ENCODE measurements at regions not wholly inside any gene's neighbourhood (a gene's known extent, or its start where the extent isn't known, plus 50 kb on each side); places are given as distances from the start of the nearest gene placed in this dataset.

DNA sequence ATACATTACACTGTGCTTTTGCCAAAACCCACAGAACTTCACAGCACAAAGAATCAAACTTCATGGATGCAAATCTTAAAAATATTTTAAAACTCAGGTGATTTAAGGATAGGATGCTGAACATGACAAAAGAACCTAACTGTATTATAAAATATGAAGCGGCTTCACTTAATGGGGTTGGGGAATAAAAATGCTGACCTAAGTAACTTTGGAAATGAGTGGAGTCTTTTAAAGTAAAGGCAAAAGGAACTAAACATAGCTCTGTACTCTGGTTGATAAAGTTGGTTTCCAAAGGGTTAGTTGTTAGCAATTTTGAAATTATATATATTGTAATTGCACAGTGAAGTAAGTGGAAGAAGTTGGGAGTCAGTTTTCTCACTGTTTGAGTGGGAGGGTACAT lies 111.5 kb upstream of the SYT1 start:
- H3K4me3 ChIP-seq, result no peak overlapping the region
- no peaks in the 10 kb centered on the region for H3K27me3 ChIP-seq
- no peak overlapping the region for H3K27ac ChIP-seq
- no peak for DNase-seq
- no peaks in the 10 kb centered on the region for H3K4me1 ChIP-seq
- ATAC-seq, result no peak
- intact Hi-C loops (cut with DNase I), result no loop called here
- no peaks in the 10 kb centered on the region for H3K9me3 ChIP-seq
- no peaks in the 10 kb centered on the region for H3K36me3 ChIP-seq
- TF ChIP-seq, protein P1, sequence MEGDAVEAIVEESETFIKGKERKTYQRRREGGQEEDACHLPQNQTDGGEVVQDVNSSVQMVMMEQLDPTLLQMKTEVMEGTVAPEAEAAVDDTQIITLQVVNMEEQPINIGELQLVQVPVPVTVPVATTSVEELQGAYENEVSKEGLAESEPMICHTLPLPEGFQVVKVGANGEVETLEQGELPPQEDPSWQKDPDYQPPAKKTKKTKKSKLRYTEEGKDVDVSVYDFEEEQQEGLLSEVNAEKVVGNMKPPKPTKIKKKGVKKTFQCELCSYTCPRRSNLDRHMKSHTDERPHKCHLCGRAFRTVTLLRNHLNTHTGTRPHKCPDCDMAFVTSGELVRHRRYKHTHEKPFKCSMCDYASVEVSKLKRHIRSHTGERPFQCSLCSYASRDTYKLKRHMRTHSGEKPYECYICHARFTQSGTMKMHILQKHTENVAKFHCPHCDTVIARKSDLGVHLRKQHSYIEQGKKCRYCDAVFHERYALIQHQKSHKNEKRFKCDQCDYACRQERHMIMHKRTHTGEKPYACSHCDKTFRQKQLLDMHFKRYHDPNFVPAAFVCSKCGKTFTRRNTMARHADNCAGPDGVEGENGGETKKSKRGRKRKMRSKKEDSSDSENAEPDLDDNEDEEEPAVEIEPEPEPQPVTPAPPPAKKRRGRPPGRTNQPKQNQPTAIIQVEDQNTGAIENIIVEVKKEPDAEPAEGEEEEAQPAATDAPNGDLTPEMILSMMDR (IDR thresholded peaks at IDR 0.05), result no peak

DNA sequence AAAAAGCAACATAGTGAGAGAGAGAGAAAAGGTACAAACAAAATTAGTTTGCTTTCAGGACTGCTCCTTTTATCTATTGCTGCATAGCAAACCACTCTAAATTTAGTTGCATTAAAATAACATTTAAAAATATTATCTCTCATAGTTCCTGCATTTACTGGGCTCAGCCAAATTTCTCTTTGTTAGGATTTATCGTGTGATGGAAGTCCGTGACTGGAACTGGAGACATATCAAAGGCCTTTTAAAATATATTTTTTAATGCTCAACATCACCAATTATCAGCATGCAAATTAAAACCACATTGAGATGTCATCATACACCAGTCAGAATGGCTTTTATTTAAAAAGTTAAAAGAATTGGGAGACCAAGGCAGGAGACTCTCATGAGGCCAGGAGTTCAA lies 107.6 kb upstream of the SYT1 start:
- DNase-seq (peak in 2 of 4 donors; percentile 30 to 44), ATAC-seq (no peak)
- H3K9me3 ChIP-seq, result peaks cover 0 to 5% of the 10 kb centered on the region in 2 donors
- H3K27ac ChIP-seq, result no peak overlapping the region
- no peak overlapping the region for H3K4me3 ChIP-seq
- H3K36me3 ChIP-seq, result no peaks in the 10 kb centered on the region
- no peaks in the 10 kb centered on the region for H3K27me3 ChIP-seq
- intact Hi-C loops (cut with DNase I), result no loop called here
- TF ChIP-seq, protein P1 (IDR thresholded peaks at IDR 0.05), result no peak
- H3K4me1 ChIP-seq, result no peaks in the 10 kb centered on the region

DNA sequence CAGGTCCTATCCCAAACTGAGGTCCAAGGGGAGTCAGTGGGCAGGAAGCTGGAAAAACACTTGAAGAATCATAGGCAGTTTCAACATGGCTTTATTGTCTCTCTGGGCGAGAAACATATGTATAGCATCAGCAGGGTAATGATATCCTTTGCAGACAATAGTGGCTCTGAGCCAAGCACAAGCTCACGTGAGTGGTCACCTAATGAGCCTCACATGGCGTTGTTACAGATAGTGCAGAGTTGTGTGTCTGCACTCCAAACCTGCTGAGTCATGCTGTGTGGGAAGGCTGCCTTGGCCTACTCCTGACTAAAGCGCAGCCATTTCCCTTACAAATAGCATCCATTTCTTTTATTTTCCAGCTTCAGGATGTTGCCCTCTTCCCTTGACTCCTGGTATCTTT lies 105.2 kb upstream of the SYT1 start:
- Histone ChIP-seq H3K9me3 (peaks cover 0 to 5% of the 10 kb centered on the region in 2 donors), H3K36me3 (no peaks in the 10 kb centered on the region), H3K27me3 (no peaks in the 10 kb centered on the region), H3K4me3 (no peak overlapping the region), H3K27ac (no peak overlapping the region), H3K4me1 (no peaks in the 10 kb centered on the region)
- TF ChIP-seq, protein P1 (IDR thresholded peaks at IDR 0.05), result no peak
- DNase-seq (no peak), ATAC-seq (no peak)
- intact Hi-C loops (cut with DNase I), result no loop called here

DNA sequence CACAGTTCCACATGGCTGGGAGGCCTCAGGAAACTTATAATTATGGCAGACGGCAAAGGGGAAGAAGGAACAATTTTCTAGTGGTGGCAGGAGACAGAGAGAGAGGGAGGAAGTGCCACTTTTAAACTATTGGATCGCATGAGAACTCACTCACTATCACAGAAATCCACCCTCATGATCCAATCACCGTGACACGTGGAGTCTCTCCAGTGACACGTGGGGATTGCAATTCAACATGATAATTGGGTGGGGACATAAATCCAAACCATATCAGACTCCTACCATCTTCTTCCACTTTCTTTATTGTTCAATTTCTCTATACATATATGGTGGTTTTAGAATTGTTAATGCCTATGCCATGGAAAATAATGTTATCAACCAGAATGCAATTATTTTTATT lies 103.7 kb upstream of the SYT1 start:
- Histone ChIP-seq H3K27me3 (no peaks in the 10 kb centered on the region), H3K4me1 (no peaks in the 10 kb centered on the region), H3K27ac (no peak overlapping the region), H3K36me3 (no peaks in the 10 kb centered on the region), H3K4me3 (no peak overlapping the region), H3K9me3 (peaks cover 0 to 5% of the 10 kb centered on the region in 2 donors)
- no peak for ATAC-seq
- TF ChIP-seq, protein P1 (IDR thresholded peaks at IDR 0.05), result no peak
- intact Hi-C loops (cut with DNase I), result no loop called here
- DNase-seq, result no peak

DNA sequence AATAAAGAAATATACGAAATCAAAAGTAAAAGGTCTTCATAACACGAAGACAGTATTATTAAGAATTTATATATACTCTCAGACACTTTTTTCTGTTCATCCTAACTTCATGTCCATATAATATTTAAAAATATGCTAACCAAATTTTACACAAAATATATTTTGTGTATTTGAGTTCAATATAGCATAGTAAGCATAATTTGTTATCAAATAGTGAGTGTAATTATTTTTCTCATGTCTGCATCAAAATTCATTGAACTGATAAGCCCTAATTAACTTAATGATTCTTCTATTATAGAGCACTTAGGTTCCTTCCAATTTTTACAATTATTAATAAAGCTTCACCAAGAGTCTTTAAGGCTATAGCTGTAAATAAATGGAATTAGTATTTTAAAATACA lies 99.7 kb upstream of the SYT1 start:
- H3K4me3 ChIP-seq, result no peak overlapping the region
- H3K27me3 ChIP-seq, result no peaks in the 10 kb centered on the region
- no peaks in the 10 kb centered on the region for H3K36me3 ChIP-seq
- DNase-seq (no peak), ATAC-seq (no peak)
- intact Hi-C loops (cut with DNase I), result no loop called here
- no peaks in the 10 kb centered on the region for H3K4me1 ChIP-seq
- TF ChIP-seq, protein P1 (IDR thresholded peaks at IDR 0.05), result no peak
- H3K27ac ChIP-seq, result no peak overlapping the region
- peaks cover 0 to under 1% of the 10 kb centered on the region in 2 donors for H3K9me3 ChIP-seq

Data from left lung (tissue), 4 donors.